ENCODE measurements at regions not wholly inside any gene's neighbourhood (a gene's known extent, or its start where the extent isn't known, plus 50 kb on each side); places are given as distances from the start of the nearest gene placed in this dataset.
"Not testable (repeated sequence)": the region's sequence is repeated elsewhere in the genome, so short reads cannot be mapped to it uniquely, and the experiment has no call there.

GRCh38 chr2:168300460-168300859, 53.1 kb upstream of the STK39 start:
- DNase-seq (ENCODE audit: low spot score) = no peak

GRCh38 chr2:168304024-168304681, 56.8 kb upstream of the STK39 start:
- no peak for DNase-seq (ENCODE audit: low spot score)

- no peak for DNase-seq (ENCODE audit: low spot score)
Measured at GRCh38 chr2:168307379-168307778, 60.0 kb upstream of the STK39 start.

GRCh38 chr2:168310580-168310979, 63.2 kb upstream of the STK39 start:
- DNase-seq (ENCODE audit: low spot score) = no peak

GRCh38 chr2:168311261-168311910, 64.0 kb upstream of the STK39 start:
- no peak for DNase-seq (ENCODE audit: low spot score)

GRCh38 chr2:168312036-168312822, 64.8 kb upstream of the STK39 start:
- no peak for DNase-seq (ENCODE audit: low spot score)

- no peak for DNase-seq (ENCODE audit: low spot score)
Measured at GRCh38 chr2:168314236-168314635, 66.8 kb upstream of the STK39 start.

- no peak for DNase-seq (ENCODE audit: low spot score)
Measured at GRCh38 chr2:168315331-168316072, 68.1 kb upstream of the STK39 start.

GRCh38 chr2:168316073-168316440, 68.7 kb upstream of the STK39 start:
- DNase-seq (ENCODE audit: low spot score) = no peak

- no peak for DNase-seq (ENCODE audit: low spot score)
Measured at GRCh38 chr2:168317282-168317681, 69.9 kb upstream of the STK39 start.

- no peak for DNase-seq (ENCODE audit: low spot score)
Measured at GRCh38 chr2:168320267-168320666, 72.9 kb upstream of the STK39 start.

GRCh38 chr2:168322325-168323007, 75.1 kb upstream of the STK39 start:
- no peak for DNase-seq (ENCODE audit: low spot score)

GRCh38 chr2:168323529-168324021, 76.2 kb upstream of the STK39 start:
- DNase-seq (ENCODE audit: low spot score) = no peak

GRCh38 chr2:168326572-168326971, 79.2 kb upstream of the STK39 start:
- no peak for DNase-seq (ENCODE audit: low spot score)

- DNase-seq (ENCODE audit: low spot score) = no peak
Measured at GRCh38 chr2:168327328-168327727, 79.9 kb upstream of the STK39 start.

- no peak for DNase-seq (ENCODE audit: low spot score)
Measured at GRCh38 chr2:168328421-168328820, 81.0 kb upstream of the STK39 start.

GRCh38 chr2:168330624-168331423, 83.4 kb upstream of the STK39 start:
- no peak for DNase-seq (ENCODE audit: low spot score)

GRCh38 chr2:168335254-168335653, 87.9 kb upstream of the STK39 start:
- DNase-seq (ENCODE audit: low spot score) = not testable (repeated sequence)

GRCh38 chr2:168336786-168337388, 89.5 kb upstream of the STK39 start:
- no peak for DNase-seq (ENCODE audit: low spot score)

- DNase-seq (ENCODE audit: low spot score) = no peak
Measured at GRCh38 chr2:168338292-168338691, 90.9 kb upstream of the STK39 start.

Data from COLO829 (cell line).